Mucosa of stomach (tissue), 1 donor: ENCODE measurements at regions not wholly inside any gene's neighbourhood (a gene's known extent, or its start where the extent isn't known, plus 50 kb on each side); places are given as distances from the start of the nearest gene placed in this dataset.

Experiments used
- H3K27me3 ChIP-seq: one replicate; pipeline ENCODE4 v1.7.0; 2013; ENCODE audit warnings: mild to moderate bottlenecking, low read length; ENCODE audit not compliant: control insufficient read depth, insufficient read depth
- H3K36me3 ChIP-seq: one replicate; pipeline ENCODE4 v1.7.0; 2013; ENCODE audit warnings: low read length; ENCODE audit not compliant: control insufficient read depth, insufficient read depth
- H3K4me1 ChIP-seq: one replicate; pipeline ENCODE4 v1.7.0; 2013; ENCODE audit warnings: mild to moderate bottlenecking, low read length; ENCODE audit not compliant: control insufficient read depth, insufficient read depth
- H3K4me3 ChIP-seq: one replicate; pipeline ENCODE4 v1.7.0; 2013; ENCODE audit warnings: low read length
- H3K9ac ChIP-seq: one replicate; pipeline ENCODE4 v1.7.0; 2013; ENCODE audit warnings: mild to moderate bottlenecking, low read length, moderate library complexity
- H3K9me3 ChIP-seq: one replicate; pipeline ENCODE4 v1.7.0; 2013; ENCODE audit warnings: mild to moderate bottlenecking, low read length, moderate library complexity; ENCODE audit not compliant: control insufficient read depth
- donor health status: Pancreatic carcinoma.

GRCh38 chr6:15790116-15790515, 127.3 kb upstream of the DTNBP1 start:
- Histone ChIP-seq H3K36me3 (no peaks in the 10 kb centered on the region), H3K4me1 (no peaks in the 10 kb centered on the region), H3K4me3 (no peak overlapping the region), H3K9me3 (no peaks in the 10 kb centered on the region), H3K27me3 (no peaks in the 10 kb centered on the region), H3K9ac (no peak overlapping the region)

- H3K9ac ChIP-seq, result no peak overlapping the region
Measured at GRCh38 chr6:15786846-15787245, 124.0 kb upstream of the DTNBP1 start.

GRCh38 chr6:15783484-15783883, 120.7 kb upstream of the DTNBP1 start:
- Histone ChIP-seq H3K4me1 (peaks cover 6% of the 10 kb centered on the region), H3K27me3 (no peaks in the 10 kb centered on the region), H3K36me3 (no peaks in the 10 kb centered on the region), H3K9me3 (no peaks in the 10 kb centered on the region), H3K4me3 (no peak overlapping the region), H3K9ac (no peak overlapping the region)

More at GRCh38 chr6:15786846-15787245, 124.0 kb upstream of the DTNBP1 start:
- peaks cover under 1% of the 10 kb centered on the region for H3K4me1 ChIP-seq
- H3K27me3 ChIP-seq, result no peaks in the 10 kb centered on the region
- H3K36me3 ChIP-seq, result no peaks in the 10 kb centered on the region
- H3K9me3 ChIP-seq, result no peaks in the 10 kb centered on the region
- no peak overlapping the region for H3K4me3 ChIP-seq

GRCh38 chr6:15781890-15782289, 119.1 kb upstream of the DTNBP1 start:
- H3K36me3 ChIP-seq, result no peaks in the 10 kb centered on the region
- H3K9me3 ChIP-seq, result no peaks in the 10 kb centered on the region
- H3K27me3 ChIP-seq, result no peaks in the 10 kb centered on the region
- H3K4me3 ChIP-seq, result no peak overlapping the region
- peaks cover 6% of the 10 kb centered on the region for H3K4me1 ChIP-seq
- H3K9ac ChIP-seq, result no peak overlapping the region

GRCh38 chr6:15781333-15781732, 118.5 kb upstream of the DTNBP1 start:
- no peaks in the 10 kb centered on the region for H3K9me3 ChIP-seq
- no peak overlapping the region for H3K9ac ChIP-seq
- H3K4me3 ChIP-seq, result no peak overlapping the region
- H3K36me3 ChIP-seq, result no peaks in the 10 kb centered on the region
- H3K27me3 ChIP-seq, result no peaks in the 10 kb centered on the region
- H3K4me1 ChIP-seq, result peaks cover 6% of the 10 kb centered on the region

GRCh38 chr6:15780437-15780836, 117.6 kb upstream of the DTNBP1 start:
- no peaks in the 10 kb centered on the region for H3K27me3 ChIP-seq
- no peak overlapping the region for H3K9ac ChIP-seq
- no peaks in the 10 kb centered on the region for H3K9me3 ChIP-seq
- no peak overlapping the region for H3K4me3 ChIP-seq
- no peaks in the 10 kb centered on the region for H3K36me3 ChIP-seq
- H3K4me1 ChIP-seq, result peaks cover 6% of the 10 kb centered on the region

- Histone ChIP-seq H3K9ac (no peak overlapping the region), H3K36me3 (no peaks in the 10 kb centered on the region), H3K4me3 (no peak overlapping the region), H3K4me1 (peaks cover 6% of the 10 kb centered on the region), H3K27me3 (no peaks in the 10 kb centered on the region), H3K9me3 (no peaks in the 10 kb centered on the region)
Measured at GRCh38 chr6:15779726-15780125, 116.9 kb upstream of the DTNBP1 start.

GRCh38 chr6:15776458-15776980, 113.7 kb upstream of the DTNBP1 start:
- H3K9ac ChIP-seq, result no peak overlapping the region
- no peaks in the 10 kb centered on the region for H3K27me3 ChIP-seq
- H3K4me1 ChIP-seq, result peaks cover 2% of the 10 kb centered on the region
- no peaks in the 10 kb centered on the region for H3K9me3 ChIP-seq
- no peak overlapping the region for H3K4me3 ChIP-seq
- no peaks in the 10 kb centered on the region for H3K36me3 ChIP-seq

- Histone ChIP-seq H3K9ac (no peak overlapping the region), H3K9me3 (no peaks in the 10 kb centered on the region), H3K4me1 (no peaks in the 10 kb centered on the region), H3K36me3 (no peaks in the 10 kb centered on the region), H3K4me3 (no peak overlapping the region), H3K27me3 (no peaks in the 10 kb centered on the region)
Measured at GRCh38 chr6:15775741-15776140, 112.9 kb upstream of the DTNBP1 start.

GRCh38 chr6:15775076-15775634, 112.3 kb upstream of the DTNBP1 start:
- H3K9me3 ChIP-seq, result no peaks in the 10 kb centered on the region
- no peak overlapping the region for H3K9ac ChIP-seq
- H3K36me3 ChIP-seq, result no peaks in the 10 kb centered on the region
- no peak overlapping the region for H3K4me3 ChIP-seq
- no peaks in the 10 kb centered on the region for H3K4me1 ChIP-seq
- H3K27me3 ChIP-seq, result no peaks in the 10 kb centered on the region

GRCh38 chr6:15773806-15774410, 111.1 kb upstream of the DTNBP1 start:
- H3K4me1 ChIP-seq, result no peaks in the 10 kb centered on the region

GRCh38 chr6:15770347-15771143, 107.7 kb upstream of the DTNBP1 start:
- Histone ChIP-seq H3K4me3 (no peak overlapping the region), H3K4me1 (no peaks in the 10 kb centered on the region), H3K9me3 (no peaks in the 10 kb centered on the region), H3K27me3 (no peaks in the 10 kb centered on the region), H3K9ac (no peak overlapping the region), H3K36me3 (no peaks in the 10 kb centered on the region)

More at GRCh38 chr6:15773806-15774410, 111.1 kb upstream of the DTNBP1 start:
- Histone ChIP-seq H3K4me3 (no peak overlapping the region), H3K27me3 (no peaks in the 10 kb centered on the region), H3K9ac (no peak overlapping the region), H3K36me3 (no peaks in the 10 kb centered on the region), H3K9me3 (no peaks in the 10 kb centered on the region)
